GM12875 (cell line): ENCODE measurements at regions not wholly inside any gene's neighbourhood (a gene's known extent, or its start where the extent isn't known, plus 50 kb on each side); places are given as distances from the start of the nearest gene placed in this dataset.

Experiments used
- H3K4me3 ChIP-seq: one replicate; pipeline ENCODE4 v1.5.1; 2011; ENCODE audit warnings: low read depth, low read length, control low read depth
- CTCF ChIP-seq: IDR thresholded peaks from 2 replicates; pipeline ENCODE4 v1.5.1; 2011; ENCODE audit warnings: low read depth, mild to moderate bottlenecking, control low read depth, inconsistent platforms, low read length, moderate library complexity, borderline replicate concordance; ENCODE audit not compliant: insufficient read depth

GRCh38 chr2:595831-596592, 81.2 kb downstream of the TMEM18 start:
- no peak overlapping the region for H3K4me3 ChIP-seq
- no peak for TF ChIP-seq CTCF

GRCh38 chr2:595141-595815, 81.9 kb downstream of the TMEM18 start:
- no peak for TF ChIP-seq CTCF
- H3K4me3 ChIP-seq, result no peak overlapping the region

- no peak for TF ChIP-seq CTCF
- no peak overlapping the region for H3K4me3 ChIP-seq
Measured at GRCh38 chr2:594297-594949, 82.8 kb downstream of the TMEM18 start.

GRCh38 chr2:593356-594026, 83.7 kb downstream of the TMEM18 start:
- no peak overlapping the region for H3K4me3 ChIP-seq
- TF ChIP-seq CTCF, result no peak

GRCh38 chr2:592737-593136, 84.5 kb downstream of the TMEM18 start:
- no peak for TF ChIP-seq CTCF
- no peak overlapping the region for H3K4me3 ChIP-seq

GRCh38 chr2:590214-591175, 86.7 kb downstream of the TMEM18 start:
- no peak for TF ChIP-seq CTCF

More at GRCh38 chr2:590214-591175, 86.7 kb downstream of the TMEM18 start:
- no peak overlapping the region for H3K4me3 ChIP-seq
